ENCODE measurements at regions not wholly inside any gene's neighbourhood (a gene's known extent, or its start where the extent isn't known, plus 50 kb on each side); places are given as distances from the start of the nearest gene placed in this dataset.

GRCh38 chr10:37015498-37015897 lies 109.9 kb upstream of the ANKRD30A start:
- POLR2A ChIA-PET: no interaction called here
- no peak for TF ChIP-seq FOS (IDR thresholded peaks at IDR 0.05; ENCODE audit: borderline replicate concordance, insufficient read depth, low read length)
- no peak for TF ChIP-seq EZH2 (IDR thresholded peaks at IDR 0.05; ENCODE audit: borderline replicate concordance, low read depth, low read length, severe bottlenecking)
- no peak for TF ChIP-seq MYC (IDR thresholded peaks at IDR 0.05; ENCODE audit: low read depth, low read length)
- no peak for TF ChIP-seq MAX (IDR thresholded peaks at IDR 0.05; ENCODE audit: insufficient read depth, insufficient read length)
- no peak for TF ChIP-seq POLR2A (IDR thresholded peaks at IDR 0.05; ENCODE audit: low read depth, low read length)
- TF ChIP-seq POLR2AphosphoS5 (IDR thresholded peaks at IDR 0.05; ENCODE audit: insufficient read depth, low read depth, low read length): no peak
- TF ChIP-seq, protein P1, sequence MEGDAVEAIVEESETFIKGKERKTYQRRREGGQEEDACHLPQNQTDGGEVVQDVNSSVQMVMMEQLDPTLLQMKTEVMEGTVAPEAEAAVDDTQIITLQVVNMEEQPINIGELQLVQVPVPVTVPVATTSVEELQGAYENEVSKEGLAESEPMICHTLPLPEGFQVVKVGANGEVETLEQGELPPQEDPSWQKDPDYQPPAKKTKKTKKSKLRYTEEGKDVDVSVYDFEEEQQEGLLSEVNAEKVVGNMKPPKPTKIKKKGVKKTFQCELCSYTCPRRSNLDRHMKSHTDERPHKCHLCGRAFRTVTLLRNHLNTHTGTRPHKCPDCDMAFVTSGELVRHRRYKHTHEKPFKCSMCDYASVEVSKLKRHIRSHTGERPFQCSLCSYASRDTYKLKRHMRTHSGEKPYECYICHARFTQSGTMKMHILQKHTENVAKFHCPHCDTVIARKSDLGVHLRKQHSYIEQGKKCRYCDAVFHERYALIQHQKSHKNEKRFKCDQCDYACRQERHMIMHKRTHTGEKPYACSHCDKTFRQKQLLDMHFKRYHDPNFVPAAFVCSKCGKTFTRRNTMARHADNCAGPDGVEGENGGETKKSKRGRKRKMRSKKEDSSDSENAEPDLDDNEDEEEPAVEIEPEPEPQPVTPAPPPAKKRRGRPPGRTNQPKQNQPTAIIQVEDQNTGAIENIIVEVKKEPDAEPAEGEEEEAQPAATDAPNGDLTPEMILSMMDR (IDR thresholded peaks at IDR 0.05; ENCODE audit: extremely low read depth in 1 of 2, insufficient read depth in 1 of 2, low read depth in 1 of 2, low read length in 2 of 2): no peak
- TF ChIP-seq GATA2 (IDR thresholded peaks at IDR 0.05; ENCODE audit: insufficient read depth, insufficient read length, low read depth, low read length): no peak
- no peak for TF ChIP-seq JUN (IDR thresholded peaks at IDR 0.05; ENCODE audit: borderline replicate concordance, insufficient read depth, insufficient read length, low read depth)

More at GRCh38 chr10:37015498-37015897, 109.9 kb upstream of the ANKRD30A start:
- no peak overlapping the region for H3K27ac ChIP-seq (ENCODE audit: insufficient read depth, low read depth, low read length)
- no TSS peak for BruUV-seq (replicated peaks)
- H3K27me3 ChIP-seq (ENCODE audit: control insufficient read depth in 2 of 2, insufficient read depth in 2 of 2, low read length in 2 of 2): no peaks in the 10 kb centered on the region
- no peak overlapping the region for H3K4me3 ChIP-seq (replicated peaks in 1 of 3; ENCODE audit: insufficient read depth in 1 of 3, low read depth in 1 of 3, low read length in 3 of 3)
- no peaks in the 10 kb centered on the region for H4K20me1 ChIP-seq (replicated peaks; ENCODE audit: control insufficient read depth, extremely low read depth, insufficient read depth, low read length)
- no peaks in the 10 kb centered on the region for H3K79me2 ChIP-seq (ENCODE audit: control insufficient read depth, insufficient read depth, low read length)
- H3K4me1 ChIP-seq (ENCODE audit: control insufficient read depth, extremely low read depth, insufficient read depth, low read length): no peaks in the 10 kb centered on the region
- H3K9me3 ChIP-seq (replicated peaks; ENCODE audit: control insufficient read depth, insufficient read depth, low read length): no peaks in the 10 kb centered on the region
- H3K36me3 ChIP-seq (ENCODE audit: control insufficient read depth in 2 of 2, extremely low read depth in 1 of 2, insufficient read depth in 2 of 2, low read length in 2 of 2): no peaks in the 10 kb centered on the region
- H3K4me2 ChIP-seq (ENCODE audit: insufficient read depth, low read length): no peak overlapping the region
- dilution Hi-C loops (cut with MboI; ENCODE audit: extremely low pct_ligation_motif_present, low sequenced_read_pairs): no loop called here
- CTCF ChIA-PET: no interaction called here
- no peaks in the 10 kb centered on the region for H3K9me1 ChIP-seq (replicated peaks; ENCODE audit: control insufficient read depth, extremely low read depth, insufficient read depth, low read length)
- no peak overlapping the region for H3K9ac ChIP-seq (replicated peaks; ENCODE audit: extremely low read depth, insufficient read depth, low read length)
- H2AFZ ChIP-seq (ENCODE audit: low read depth, low read length): no peak overlapping the region
- DNase-seq (ENCODE audit: low read depth, low spot score) (no peak), FAIRE-seq (no peak)
- intact Hi-C loops (cut with micrococcal nuclease): no loop called here

All from endothelial cell of umbilical vein (primary cell).